H4 (cell line): ENCODE measurements at regions not wholly inside any gene's neighbourhood (a gene's known extent, or its start where the extent isn't known, plus 50 kb on each side); places are given as distances from the start of the nearest gene placed in this dataset.
"Not testable (repeated sequence)": the region's sequence is repeated elsewhere in the genome, so short reads cannot be mapped to it uniquely, and the experiment has no call there.

ENCODE experiments used
- DNase-seq: peaks from one replicate; pipeline ENCODE4 v3.0.0-alpha.2; 2015; ENCODE audit warnings: low spot score

- DNase-seq: no peak
These were observed 258.6 kb downstream of the TLE1 start for GRCh38 chr9:81430727-81431126.

GRCh38 chr9:81427870-81428269 lies 261.5 kb downstream of the TLE1 start:
- DNase-seq: no peak

GRCh38 chr9:81424431-81424830 lies 264.9 kb downstream of the TLE1 start:
- DNase-seq: no peak

GRCh38 chr9:81423589-81424326 lies 265.6 kb downstream of the TLE1 start:
- no peak for DNase-seq

- DNase-seq: not testable (repeated sequence)
These were observed 268.3 kb downstream of the TLE1 start for GRCh38 chr9:81421090-81421489.

- no peak for DNase-seq
These were observed 269.3 kb downstream of the TLE1 start for GRCh38 chr9:81420024-81420423.

GRCh38 chr9:81417941-81418340 lies 271.4 kb downstream of the TLE1 start:
- no peak for DNase-seq

GRCh38 chr9:81417299-81417675 lies 272.1 kb downstream of the TLE1 start:
- no peak for DNase-seq

GRCh38 chr9:81416476-81417298 lies 272.7 kb downstream of the TLE1 start:
- peak; percentile 14 for DNase-seq

- no peak for DNase-seq
These were observed 274.5 kb downstream of the TLE1 start for GRCh38 chr9:81414836-81415235.

GRCh38 chr9:81411961-81412360 lies 277.4 kb downstream of the TLE1 start:
- no peak for DNase-seq

- DNase-seq: peak; percentile 68
These were observed 279.1 kb downstream of the TLE1 start for GRCh38 chr9:81410201-81410600.

- DNase-seq: no peak
These were observed 280.4 kb downstream of the TLE1 start for GRCh38 chr9:81408951-81409350.

- no peak for DNase-seq
These were observed 284.3 kb downstream of the TLE1 start for GRCh38 chr9:81404931-81405598.

GRCh38 chr9:81397481-81398381 lies 291.6 kb downstream of the TLE1 start:
- no peak for DNase-seq

- no peak for DNase-seq
These were observed 292.8 kb downstream of the TLE1 start for GRCh38 chr9:81396528-81396927.

GRCh38 chr9:81395676-81396054 lies 293.7 kb downstream of the TLE1 start:
- no peak for DNase-seq

GRCh38 chr9:81394881-81395675 lies 294.3 kb downstream of the TLE1 start:
- DNase-seq: no peak

GRCh38 chr9:81393985-81394811 lies 295.1 kb downstream of the TLE1 start:
- DNase-seq: peak; percentile 44

- no peak for DNase-seq
These were observed 297.9 kb downstream of the TLE1 start for GRCh38 chr9:81391457-81391825.
